Hepatocyte (in vitro differentiated cells): ENCODE measurements at regions not wholly inside any gene's neighbourhood (a gene's known extent, or its start where the extent isn't known, plus 50 kb on each side); places are given as distances from the start of the nearest gene placed in this dataset.

Experiments
- EZH2 ChIP-seq: fragments of 200-600 bp; sonication (generic); IDR thresholded peaks from 2 replicates; pipeline ENCODE4 v1.6.1; 2016; ENCODE audit warnings: antibody characterized with exemption, mild to moderate bottlenecking, borderline replicate concordance
- TF ChIP-seq, protein P1 (sequence below): fragments of 200-600 bp; sonication (generic); IDR thresholded peaks from 2 replicates; pipeline ENCODE4 v1.5.1; 2016; ENCODE audit warnings: antibody characterized with exemption, mild to moderate bottlenecking; ENCODE audit not compliant: poor library complexity

DNA sequence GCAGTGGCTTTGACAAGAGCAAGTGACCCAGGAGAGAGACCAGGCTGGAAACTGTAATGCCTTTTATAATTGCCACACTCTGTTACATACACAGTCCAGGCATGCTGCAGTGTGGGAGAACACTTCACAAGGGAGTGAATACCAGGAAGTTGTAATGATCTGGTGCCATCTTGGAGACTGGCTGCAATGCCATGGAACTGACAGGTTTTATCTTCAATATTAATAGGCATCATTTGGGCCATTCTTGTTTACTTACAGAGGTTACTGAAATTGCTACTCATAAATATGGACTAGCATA is 274.3 kb downstream of the AUH start:
- TF ChIP-seq, protein P1, sequence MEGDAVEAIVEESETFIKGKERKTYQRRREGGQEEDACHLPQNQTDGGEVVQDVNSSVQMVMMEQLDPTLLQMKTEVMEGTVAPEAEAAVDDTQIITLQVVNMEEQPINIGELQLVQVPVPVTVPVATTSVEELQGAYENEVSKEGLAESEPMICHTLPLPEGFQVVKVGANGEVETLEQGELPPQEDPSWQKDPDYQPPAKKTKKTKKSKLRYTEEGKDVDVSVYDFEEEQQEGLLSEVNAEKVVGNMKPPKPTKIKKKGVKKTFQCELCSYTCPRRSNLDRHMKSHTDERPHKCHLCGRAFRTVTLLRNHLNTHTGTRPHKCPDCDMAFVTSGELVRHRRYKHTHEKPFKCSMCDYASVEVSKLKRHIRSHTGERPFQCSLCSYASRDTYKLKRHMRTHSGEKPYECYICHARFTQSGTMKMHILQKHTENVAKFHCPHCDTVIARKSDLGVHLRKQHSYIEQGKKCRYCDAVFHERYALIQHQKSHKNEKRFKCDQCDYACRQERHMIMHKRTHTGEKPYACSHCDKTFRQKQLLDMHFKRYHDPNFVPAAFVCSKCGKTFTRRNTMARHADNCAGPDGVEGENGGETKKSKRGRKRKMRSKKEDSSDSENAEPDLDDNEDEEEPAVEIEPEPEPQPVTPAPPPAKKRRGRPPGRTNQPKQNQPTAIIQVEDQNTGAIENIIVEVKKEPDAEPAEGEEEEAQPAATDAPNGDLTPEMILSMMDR: no peak
- no peak for TF ChIP-seq EZH2
